IMR-90 (cell line): ENCODE measurements at regions not wholly inside any gene's neighbourhood (a gene's known extent, or its start where the extent isn't known, plus 50 kb on each side); places are given as distances from the start of the nearest gene placed in this dataset.

Experiments used
- ATAC-seq: fragments of 200-7000 bp; cut with Tn5 transposase; 2 replicates; pipeline ENCODE4 v1.9.1; 2020; ENCODE audit warnings: low read depth, mild to moderate bottlenecking, moderate library complexity
- BruUV-seq: library from RNA; stranded (reverse); fragments of 400-500 nt; replicated peaks from 2 replicates; lab custom pipeline; 2021; lab: Mats Ljungman, UMichigan
- CTCF ChIA-PET: fragments of 300-600 bp; formaldehyde crosslinking; extraction: SDS; loops from one replicate; lab custom pipeline; 2021; ENCODE audit warnings: antibody characterized with exemption; lab: Yijun Ruan, JAX
- POLR2A ChIA-PET: fragments of 300-600 bp; sonication (Branson Sonifier 250); formaldehyde crosslinking; loops from one replicate; lab custom pipeline; 2022; ENCODE audit warnings: antibody characterized with exemption; ENCODE audit not compliant: unreplicated experiment; lab: Charles Lee
- DNase-seq: peaks from one replicate; pipeline ENCODE4 v3.0.0; 2013
- H2AFZ ChIP-seq: replicated peaks from 2 replicates; pipeline ENCODE3; 2013; ENCODE audit warnings: low read length, mild to moderate bottlenecking; ENCODE audit not compliant: poor library complexity
- H2AK5ac ChIP-seq: 2 replicates; pipeline ENCODE4 v1.6.1; 2013; ENCODE audit warnings: low read depth, low read length, inconsistent platforms
- H2AK9ac ChIP-seq: replicated peaks from 2 replicates; pipeline ENCODE3; 2013; ENCODE audit warnings: mild to moderate bottlenecking, low read depth, low read length, moderate library complexity; ENCODE audit not compliant: poor library complexity
- H2BK120ac ChIP-seq: 2 replicates; pipeline ENCODE4 v1.6.1; 2013; ENCODE audit warnings: low read depth, low read length, inconsistent platforms
- H2BK15ac ChIP-seq: 3 replicates; pipeline ENCODE4 v1.6.1; 2013; ENCODE audit warnings: low read depth, low read length, inconsistent platforms
- H2BK20ac ChIP-seq: 2 replicates; pipeline ENCODE4 v1.6.1; 2013; ENCODE audit warnings: low read depth, mild to moderate bottlenecking, inconsistent platforms, low read length, moderate library complexity
- H2BK5ac ChIP-seq: 2 replicates; pipeline ENCODE4 v1.6.1; 2013; ENCODE audit warnings: mild to moderate bottlenecking, low read depth, low read length, inconsistent platforms; ENCODE audit not compliant: poor library complexity, severe bottlenecking
- H3K14ac ChIP-seq: replicated peaks from 2 replicates; pipeline ENCODE4 v1.6.1; 2013; ENCODE audit warnings: low read depth, low read length, inconsistent platforms
- H3K18ac ChIP-seq: 2 replicates; pipeline ENCODE4 v1.6.1; 2013; ENCODE audit warnings: low read depth, low read length, control low read depth
- H3K23ac ChIP-seq: 2 replicates; pipeline ENCODE4 v1.6.1; 2013; ENCODE audit warnings: low read depth, low read length, inconsistent platforms
- H3K27ac ChIP-seq: 2 replicates; pipeline ENCODE4 v1.5.1; 2013; ENCODE audit warnings: mild to moderate bottlenecking, control low read depth, low read length; ENCODE audit not compliant: insufficient read depth
- H3K27me3 ChIP-seq: 2 replicates; pipeline ENCODE4 v1.6.1; 2013; ENCODE audit warnings: low read length; ENCODE audit not compliant: control insufficient read depth, insufficient read depth
- H3K36me3 ChIP-seq: 2 replicates; pipeline ENCODE4 v1.6.1; 2013; ENCODE audit warnings: low read length, mixed read lengths; ENCODE audit not compliant: control insufficient read depth, insufficient read depth
- H3K4ac ChIP-seq: 2 replicates; pipeline ENCODE4 v1.6.1; 2013; ENCODE audit warnings: low read depth, low read length, inconsistent platforms
- H3K4me1 ChIP-seq: 2 replicates; pipeline ENCODE4 v1.6.1; 2013; ENCODE audit warnings: low read length, mixed read lengths; ENCODE audit not compliant: control insufficient read depth, insufficient read depth
- H3K4me2 ChIP-seq: 2 replicates; pipeline ENCODE4 v1.6.1; 2013; ENCODE audit warnings: low read depth, mild to moderate bottlenecking, control low read depth, low read length, moderate library complexity
- H3K4me3 ChIP-seq: 2 replicates; pipeline ENCODE4 v1.5.1; 2013; ENCODE audit warnings: low read depth, mild to moderate bottlenecking, control low read depth, low read length, moderate library complexity; ENCODE audit not compliant: insufficient read depth
- H3K56ac ChIP-seq: 2 replicates; pipeline ENCODE4 v1.6.1; 2013; ENCODE audit warnings: low read length, inconsistent platforms; ENCODE audit not compliant: insufficient read depth; ENCODE audit errors: extremely low read depth
- H3K79me1 ChIP-seq, 2 experiments: 2 replicates each; pipeline ENCODE4 v1.6.1; 2013; ENCODE audit warnings: low read length in 2 of 2, inconsistent platforms in 1 of 2, low read depth in 1 of 2
- H3K9ac ChIP-seq: 2 replicates; pipeline ENCODE4 v1.6.1; 2013; ENCODE audit warnings: low read depth, low read length, control low read depth
- H3K9me1 ChIP-seq: 2 replicates; pipeline ENCODE4 v1.6.1; 2013; ENCODE audit warnings: low read length, inconsistent platforms; ENCODE audit not compliant: insufficient read depth
- H3K9me3 ChIP-seq: 2 replicates; pipeline ENCODE4 v1.6.1; 2013; ENCODE audit warnings: low read length; ENCODE audit not compliant: control insufficient read depth, insufficient read depth
- H4K20me1 ChIP-seq: 2 replicates; pipeline ENCODE4 v1.6.1; 2013; ENCODE audit warnings: low read length, inconsistent platforms; ENCODE audit not compliant: insufficient read depth
- H4K5ac ChIP-seq: 2 replicates; pipeline ENCODE4 v1.6.1; 2013; ENCODE audit warnings: mild to moderate bottlenecking, low read depth, low read length, control low read depth
- H4K8ac ChIP-seq, 2 experiments: 2 replicates each; pipeline ENCODE4 v1.6.1; 2013; ENCODE audit warnings: low read depth in 2 of 2, low read length in 2 of 2, control low read depth in 1 of 2, inconsistent platforms in 1 of 2
- H4K91ac ChIP-seq: 2 replicates; pipeline ENCODE4 v1.6.1; 2013; ENCODE audit warnings: low read depth, low read length, inconsistent platforms; ENCODE audit not compliant: insufficient read depth
- MAFK ChIP-seq: IDR thresholded peaks from 2 replicates; pipeline ENCODE4 v1.6.1; 2012; ENCODE audit warnings: low read depth, low read length, improper control_type of control experiment
- RCOR1 ChIP-seq: IDR thresholded peaks from 2 replicates; pipeline ENCODE4 v1.6.1; 2012; ENCODE audit warnings: mild to moderate bottlenecking, low read length, improper control_type of control experiment; ENCODE audit not compliant: insufficient replicate concordance
- WGBS, 2 experiments: methylation state at CpG; one replicate each; pipeline versions ENCODE4 v1.1.5 to v1.1.7; 2013; ENCODE audit warnings: missing lambda C conversion rate in 2 of 2; ENCODE audit not compliant: insufficient read length in 1 of 2; ENCODE audit errors: extremely low coverage in 2 of 2; 5-methylcytosine and 5-hydroxymethylcytosine counted together
- dilution Hi-C: fragments of 300-500 bp; cut with HindIII; formaldehyde crosslinking; loops from one replicate; pipeline ENCODE4 v1.14.3; 2018; ENCODE audit warnings: low sequenced_read_pairs; ENCODE audit not compliant: unreplicated experiment
- in situ Hi-C: fragments of 300-500 bp; cut with MboI; formaldehyde crosslinking; loops from 3 replicates; pipeline ENCODE4 v1.14.3; 2019; ENCODE audit warnings: low sequenced_read_pairs, inconsistent platforms, mixed read lengths
- intact Hi-C: fragments of 100-400 bp; cut with micrococcal nuclease; formaldehyde crosslinking; loops from 2 replicates; pipeline ENCODE4 v1.10.0; 2022

DNA sequence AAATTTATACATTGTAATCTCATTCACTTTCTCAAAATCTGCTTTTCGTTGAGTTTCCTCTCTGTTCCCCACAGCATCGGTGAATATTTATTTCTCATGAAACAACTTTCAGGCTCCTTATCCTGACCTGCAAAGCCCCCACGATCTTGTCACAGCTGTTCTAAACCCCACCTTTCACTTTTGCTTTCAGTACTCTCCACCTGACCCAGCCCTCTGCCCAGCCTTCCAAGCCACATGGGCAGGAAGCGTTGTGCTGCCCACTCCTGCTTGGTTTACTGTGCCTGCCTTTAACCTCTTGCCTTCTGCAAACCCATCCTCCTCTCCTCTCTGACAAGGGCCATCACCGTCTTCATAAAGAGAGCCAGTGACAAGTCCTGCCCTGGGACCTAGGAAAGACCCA lies 262.5 kb downstream of the GALR1 start:
- H2AK5ac ChIP-seq, result no peak overlapping the region
- ChIA-PET CTCF (no interaction called here), POLR2A (no interaction called here)
- BruUV-seq, result no TSS peak
- H2BK20ac ChIP-seq, result no peak overlapping the region
- H3K56ac ChIP-seq, result no peak overlapping the region
- in situ Hi-C loops, result no loop called here
- no peaks in the 10 kb centered on the region for H3K9me1 ChIP-seq
- H3K4me3 ChIP-seq, result no peak overlapping the region
- H2BK120ac ChIP-seq, result no peak overlapping the region
- no peaks in the 10 kb centered on the region for H3K4me1 ChIP-seq
- WGBS, 2 experiments, result 43% methylated on average over 3 of the region's 5 CpGs; no CpG with 5 or more reads in 1 of the 2 experiments
- no peaks in the 10 kb centered on the region for H3K79me1 ChIP-seq
- no peaks in the 10 kb centered on the region for H4K20me1 ChIP-seq
- H2BK5ac ChIP-seq, result no peak overlapping the region
- no peak overlapping the region for H3K4ac ChIP-seq
- intact Hi-C loops, result no loop called here
- H3K4me2 ChIP-seq, result no peak overlapping the region
- H3K9ac ChIP-seq, result no peak overlapping the region
- no peak overlapping the region for H4K5ac ChIP-seq
- no peak overlapping the region for H2AFZ ChIP-seq
- dilution Hi-C loops, result no loop called here
- no peak overlapping the region for H2AK9ac ChIP-seq
- DNase-seq, result no peak
- no peak overlapping the region for H2BK15ac ChIP-seq
- H4K91ac ChIP-seq, result no peak overlapping the region
- H3K27me3 ChIP-seq, result no peaks in the 10 kb centered on the region
- H3K36me3 ChIP-seq, result no peaks in the 10 kb centered on the region
- H3K14ac ChIP-seq, result no peak overlapping the region
- no peak overlapping the region for H4K8ac ChIP-seq
- H3K27ac ChIP-seq, result no peak overlapping the region
- no peak for ATAC-seq
- peaks cover 7% of the 10 kb centered on the region for H3K9me3 ChIP-seq
- TF ChIP-seq MAFK, result no peak
- TF ChIP-seq RCOR1, result no peak
- H3K23ac ChIP-seq, result no peak overlapping the region
- H3K18ac ChIP-seq, result no peak overlapping the region
